ENCODE measurements at regions not wholly inside any gene's neighbourhood (a gene's known extent, or its start where the extent isn't known, plus 50 kb on each side); places are given as distances from the start of the nearest gene placed in this dataset.

DNA sequence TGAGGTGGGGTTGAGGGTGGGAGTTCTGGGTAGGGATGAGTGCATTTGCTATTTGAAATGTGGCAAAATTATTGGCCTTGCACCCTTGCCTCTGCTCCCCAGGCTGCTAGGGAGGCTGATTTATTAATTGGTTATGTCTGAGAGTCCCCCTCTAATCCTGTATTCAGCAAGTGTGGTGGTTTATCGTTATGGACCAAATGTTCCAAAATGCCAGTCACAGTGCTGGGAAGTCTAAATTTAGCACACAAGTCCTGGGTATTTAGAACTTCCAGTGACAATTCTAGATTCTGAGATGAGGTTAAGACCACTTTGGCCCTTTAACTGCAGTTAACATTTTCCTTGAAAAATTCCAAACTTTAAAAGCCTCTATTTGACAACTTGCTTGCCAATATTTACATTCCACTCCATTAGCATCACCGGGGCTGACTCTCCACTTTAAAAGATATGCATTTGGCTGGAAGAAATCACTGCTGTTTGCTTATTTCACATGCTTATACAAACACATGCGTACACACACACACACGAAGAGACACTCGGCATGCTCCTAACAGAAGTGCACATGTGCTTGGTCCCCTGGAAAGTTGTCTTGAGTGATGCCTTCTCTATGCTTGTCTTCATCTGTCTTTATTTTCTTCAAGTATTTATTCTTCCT is 247.7 kb downstream of the IL20RB start:
- no peak for DNase-seq

DNA sequence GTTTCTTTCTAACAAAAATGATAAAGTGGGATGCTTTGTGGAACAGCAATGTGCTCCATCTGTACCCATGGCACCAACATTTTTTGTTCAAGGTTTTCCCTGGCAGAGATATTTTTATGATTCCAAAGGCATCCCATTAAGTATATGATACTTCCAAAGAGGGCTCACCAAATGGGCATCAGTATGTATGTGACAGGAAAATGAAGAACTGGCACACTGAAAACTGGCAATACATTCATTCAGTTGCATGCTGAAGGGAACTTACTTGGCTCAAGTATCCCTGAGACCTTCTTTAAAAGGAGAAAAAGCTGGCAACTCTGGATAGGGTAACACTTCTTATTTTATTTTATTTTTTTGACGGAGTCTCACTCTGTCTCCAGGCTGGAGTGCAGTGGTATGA is 249.8 kb downstream of the IL20RB start:
- no peak for DNase-seq

DNA sequence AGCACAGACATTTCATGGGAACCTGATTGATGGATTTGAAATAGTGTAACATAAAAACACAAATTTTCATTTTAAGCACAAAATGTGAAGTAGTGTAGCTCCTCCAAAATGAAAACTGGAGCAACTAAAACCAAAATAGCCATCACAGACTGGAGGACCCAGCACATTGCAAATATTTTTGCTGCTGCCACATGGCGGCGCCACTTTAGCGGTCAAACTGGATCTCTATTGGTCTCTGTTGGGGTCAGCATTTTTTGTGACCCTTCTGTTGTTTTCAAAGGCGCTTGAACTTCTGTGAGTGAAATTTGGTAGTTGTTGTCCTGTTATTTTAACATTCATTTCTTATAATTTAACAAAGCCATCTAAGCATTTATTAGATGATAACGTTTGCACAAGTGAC is 259.9 kb downstream of the IL20RB start:
- DNase-seq, result no peak

DNA sequence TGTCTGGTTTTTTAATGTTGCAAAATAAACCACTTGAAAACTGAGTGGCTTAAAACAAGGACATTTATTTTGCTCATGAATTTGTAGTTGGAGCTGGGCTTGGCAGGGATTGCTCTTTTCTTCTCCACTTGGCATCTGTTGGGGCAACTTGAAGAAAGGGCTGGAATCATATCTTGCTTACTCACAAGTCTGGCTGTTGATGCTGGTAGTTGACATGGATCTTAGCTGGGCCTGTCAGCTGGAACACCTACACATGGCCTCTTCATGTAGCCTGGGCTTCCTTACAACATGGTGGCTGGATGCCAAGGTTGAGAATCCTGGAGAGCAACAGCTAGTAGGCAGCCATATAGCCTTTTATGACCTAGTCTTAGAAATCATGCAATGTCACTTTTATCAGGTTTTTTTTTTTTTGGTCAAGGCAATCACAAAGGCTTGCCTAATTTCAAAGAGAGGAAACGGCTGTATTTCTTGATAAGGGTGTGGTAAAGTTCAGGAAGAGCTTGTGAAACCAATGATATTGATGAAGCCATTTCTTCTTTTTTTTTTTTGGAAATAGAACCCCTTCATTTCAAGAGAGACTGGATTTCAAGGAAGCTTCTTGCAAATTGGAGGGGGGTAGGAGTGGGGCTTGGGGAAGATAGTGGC is 262.1 kb downstream of the IL20RB start:
- no peak for DNase-seq

DNA sequence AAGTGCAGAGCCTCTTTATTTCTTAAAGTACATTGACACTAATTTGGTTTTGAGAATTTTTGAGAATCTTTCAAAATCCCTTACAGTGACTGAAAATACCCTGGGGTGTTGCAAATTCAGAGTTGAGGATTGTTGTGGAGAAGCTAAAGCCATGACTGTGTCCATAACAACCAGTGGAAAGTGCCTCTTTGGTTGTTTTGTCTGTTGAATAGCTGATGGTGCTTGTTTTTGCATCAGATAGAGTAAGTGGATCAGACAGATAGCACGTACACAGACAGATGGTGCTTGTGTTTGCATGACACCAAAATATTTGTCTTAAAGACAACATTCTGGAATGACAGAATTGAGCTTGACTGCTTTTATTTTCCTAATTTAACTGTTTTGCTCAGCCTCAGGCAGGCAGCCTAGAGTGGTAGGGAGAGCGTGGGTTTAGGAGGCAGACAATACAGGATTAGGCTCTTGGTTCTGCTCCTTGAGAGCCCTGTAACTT is 265.0 kb downstream of the IL20RB start:
- no peak for DNase-seq

DNA sequence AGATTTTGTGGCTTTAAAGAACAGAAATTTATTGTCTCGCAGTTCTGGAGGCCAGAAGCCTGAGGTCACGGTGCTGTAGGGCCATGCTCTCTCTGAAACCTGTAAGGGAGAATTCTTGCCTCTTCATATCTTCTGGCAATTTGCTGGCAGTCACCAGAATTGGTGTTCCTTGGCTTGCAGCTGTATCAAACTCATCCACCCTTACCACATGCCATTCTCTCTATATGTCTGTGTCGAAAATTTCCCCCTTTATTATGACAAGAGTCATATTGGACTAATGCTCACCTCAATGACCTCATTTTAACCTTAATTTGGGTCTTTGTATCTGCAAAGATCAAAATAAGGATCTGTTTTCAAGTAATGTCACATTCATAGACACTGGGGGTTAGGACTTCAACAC is 266.7 kb downstream of the IL20RB start:
- no peak for DNase-seq

DNA sequence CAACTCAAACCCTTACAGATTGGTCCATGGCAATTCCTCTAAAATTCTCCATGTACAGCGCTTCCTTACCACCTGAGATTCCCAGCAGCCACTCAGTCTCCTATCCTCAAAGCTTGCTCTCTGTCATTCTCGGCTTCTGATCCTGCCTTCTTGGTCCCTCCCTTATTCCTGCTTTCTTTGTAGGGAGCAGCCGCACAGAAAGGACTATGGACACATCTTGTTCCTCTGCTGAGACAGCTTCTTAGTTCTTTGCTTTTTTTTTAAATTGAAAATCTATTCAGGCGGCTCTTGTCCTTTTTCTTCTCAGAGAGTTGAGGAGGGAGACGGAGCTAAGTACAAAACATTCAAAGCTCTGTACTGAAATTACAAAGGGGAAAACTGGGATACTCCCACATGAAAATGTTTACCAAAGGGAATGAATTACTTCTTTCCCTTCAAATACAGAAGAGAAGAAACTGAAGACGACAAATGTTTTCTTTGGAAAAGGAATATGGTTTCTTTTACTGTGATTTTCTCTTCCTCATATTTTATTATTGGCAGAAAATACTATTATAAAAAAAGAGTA is 285.1 kb downstream of the IL20RB start:
- DNase-seq, result no peak

DNA sequence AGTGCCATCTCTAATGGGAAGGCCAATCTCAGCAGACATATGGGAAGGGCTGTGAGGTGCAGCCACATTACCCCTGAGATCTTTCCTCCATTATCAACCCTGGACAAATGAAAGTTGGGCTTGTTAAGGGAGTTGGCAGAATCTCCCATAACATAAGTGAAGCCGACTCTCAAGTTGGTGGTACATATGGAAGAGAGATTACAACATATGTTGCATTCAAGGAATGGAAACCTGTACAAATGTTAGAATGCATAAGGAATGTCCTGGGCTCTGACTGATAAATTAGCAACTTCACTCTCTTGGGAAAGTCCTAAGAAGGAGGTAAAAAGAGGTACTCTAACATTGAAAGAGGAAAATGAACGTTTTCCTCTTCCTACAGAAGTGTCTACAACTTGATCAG is 288.7 kb downstream of the IL20RB start:
- no peak for DNase-seq

DNA sequence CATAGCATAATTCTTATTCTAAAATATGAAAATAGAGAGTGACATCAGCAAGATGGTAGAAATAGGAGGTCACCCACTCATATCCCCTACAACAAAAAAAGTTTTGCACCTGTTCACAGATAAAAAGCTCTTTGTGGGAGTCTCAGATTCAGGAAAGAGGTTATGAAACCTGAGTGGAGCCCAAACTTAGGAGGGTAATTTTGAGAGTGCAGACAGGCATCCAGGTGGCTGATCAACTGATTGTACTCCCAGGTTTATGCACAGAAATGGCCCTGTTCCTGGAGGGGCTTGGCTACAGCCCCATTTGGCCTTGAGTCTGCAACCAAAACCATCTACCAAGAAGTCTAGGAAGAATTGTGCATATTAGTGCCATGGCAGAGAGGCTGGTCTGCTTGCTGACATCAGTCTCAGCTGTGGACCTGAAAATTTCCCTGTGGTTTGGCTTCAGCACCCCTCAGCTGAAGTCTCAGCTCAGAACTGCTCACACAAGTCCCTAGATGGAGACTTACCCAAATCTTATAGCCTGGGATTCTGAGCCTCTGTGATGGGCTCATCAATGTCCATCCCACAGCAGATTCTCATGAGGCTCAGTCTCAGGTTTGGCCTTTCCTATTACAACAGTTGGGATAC is 291.6 kb downstream of the IL20RB start:
- DNase-seq, result no peak

DNA sequence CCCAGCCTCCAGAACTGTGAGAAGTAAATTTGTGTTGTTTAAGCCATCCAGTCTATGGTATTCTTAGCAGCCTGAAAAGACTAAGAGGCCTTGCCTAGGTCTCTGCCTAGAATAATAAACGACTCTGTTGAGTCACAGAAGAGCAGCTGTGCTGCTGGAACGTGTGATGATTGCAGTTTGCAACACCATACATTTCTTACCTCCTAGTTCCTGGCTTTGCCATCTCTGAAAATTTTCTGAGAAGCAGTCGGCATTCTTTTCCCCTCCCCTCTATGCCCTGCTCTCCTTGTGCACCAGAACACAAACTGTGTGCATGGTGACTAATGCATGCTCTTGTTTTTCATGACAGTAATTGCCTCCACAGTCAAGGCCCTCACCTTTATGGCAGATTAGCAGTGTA is 301.3 kb downstream of the IL20RB start:
- DNase-seq, result no peak

DNA sequence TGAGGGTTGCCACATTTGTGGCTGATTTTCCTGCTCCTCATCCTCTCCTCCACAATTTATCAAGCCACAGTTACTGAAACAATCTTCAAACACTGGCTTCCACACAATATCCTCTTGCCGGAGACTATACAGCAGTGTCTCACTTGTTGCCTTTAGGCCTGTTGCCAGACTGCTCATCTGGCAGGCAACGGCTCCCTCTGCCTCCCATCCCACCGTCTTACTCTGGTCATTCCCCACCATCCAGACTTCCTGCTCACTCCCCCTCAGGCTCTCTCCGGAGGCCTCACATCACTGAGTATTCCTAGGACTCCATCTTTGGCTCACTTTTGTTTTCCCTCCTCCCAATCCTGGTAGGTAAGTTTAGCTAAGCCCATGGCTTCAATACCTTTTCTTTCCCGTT is 301.9 kb downstream of the IL20RB start:
- DNase-seq, result peak; percentile 1

DNA sequence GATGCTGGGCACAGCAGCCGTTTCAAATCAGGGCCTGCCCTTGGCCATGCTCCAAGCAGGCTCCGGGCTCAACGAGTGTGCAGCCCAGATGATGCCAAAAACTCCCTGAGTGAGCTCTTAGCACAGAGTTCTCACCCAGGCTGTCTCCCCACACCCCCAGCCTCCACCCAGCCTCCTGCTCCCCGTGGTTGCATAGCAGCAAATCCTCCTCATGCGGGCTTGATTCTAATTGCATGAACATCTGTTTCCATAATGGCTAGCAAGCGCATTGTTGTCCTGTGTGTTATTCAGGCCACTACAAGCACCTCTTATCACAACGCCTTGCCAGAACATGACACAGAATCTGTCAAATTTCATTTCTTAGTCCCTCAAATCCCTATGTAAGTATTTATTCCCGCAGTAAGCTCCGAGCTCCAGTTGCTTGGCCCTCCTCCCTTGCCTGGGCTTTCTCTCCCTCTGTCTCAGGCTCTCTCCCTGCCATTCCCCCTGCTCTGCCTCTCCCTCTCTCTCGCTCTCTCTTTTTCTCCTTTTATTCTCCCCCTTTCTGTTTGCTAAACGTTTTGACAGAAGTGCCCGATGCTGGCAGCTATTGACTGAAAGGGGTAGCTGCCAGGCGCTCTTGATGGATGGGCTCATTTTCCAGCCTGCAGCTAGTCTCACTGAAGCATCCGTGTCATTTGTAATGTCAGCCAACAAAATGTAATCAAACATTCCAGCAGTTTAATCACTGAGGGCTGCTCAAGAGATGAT is 306.5 kb downstream of the IL20RB start:
- DNase-seq, result peak; percentile 52

DNA sequence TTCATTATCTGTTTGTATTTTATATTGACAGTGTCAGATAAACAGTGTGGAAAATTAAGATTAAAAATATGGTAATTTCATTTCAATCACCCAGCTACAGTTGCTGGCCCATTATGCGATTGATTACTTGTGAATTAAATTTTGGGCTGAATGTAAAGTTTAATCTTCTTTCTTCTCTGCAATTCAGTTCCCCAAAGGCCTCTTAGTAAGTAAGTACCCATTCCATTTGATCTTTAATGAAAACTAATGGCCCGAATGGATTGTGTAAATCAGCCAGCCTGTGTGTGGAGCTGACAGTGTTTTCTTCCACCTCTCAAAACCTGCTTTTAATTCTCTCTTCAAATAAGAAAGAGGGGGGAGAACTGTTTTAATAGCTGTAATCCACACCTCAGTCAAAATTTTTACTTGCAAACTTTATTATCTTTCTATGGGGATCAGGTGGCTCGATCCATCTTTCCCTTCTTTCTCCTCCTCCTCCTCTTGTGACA is 307.1 kb downstream of the IL20RB start:
- DNase-seq, result no peak

DNA sequence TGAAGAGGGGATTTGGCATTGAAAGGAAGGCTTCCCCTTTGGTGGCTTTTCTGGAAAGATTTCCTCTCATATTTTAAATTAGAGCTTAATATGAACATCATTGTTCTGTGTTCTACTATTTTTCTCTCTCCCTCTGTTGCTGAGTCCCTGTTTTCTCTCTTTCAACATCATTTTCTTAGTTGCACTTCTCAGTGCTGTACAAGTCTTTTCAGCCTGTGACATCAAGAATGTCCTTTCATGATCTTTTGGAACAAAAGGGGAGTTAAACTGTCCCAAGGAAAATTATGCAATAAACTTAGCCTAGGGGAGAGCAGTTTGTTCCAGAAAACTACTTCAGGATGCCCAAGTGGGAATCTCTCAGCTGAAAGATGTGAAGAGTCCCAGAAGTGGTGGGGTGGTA is 325.1 kb downstream of the IL20RB start:
- no peak for DNase-seq

DNA sequence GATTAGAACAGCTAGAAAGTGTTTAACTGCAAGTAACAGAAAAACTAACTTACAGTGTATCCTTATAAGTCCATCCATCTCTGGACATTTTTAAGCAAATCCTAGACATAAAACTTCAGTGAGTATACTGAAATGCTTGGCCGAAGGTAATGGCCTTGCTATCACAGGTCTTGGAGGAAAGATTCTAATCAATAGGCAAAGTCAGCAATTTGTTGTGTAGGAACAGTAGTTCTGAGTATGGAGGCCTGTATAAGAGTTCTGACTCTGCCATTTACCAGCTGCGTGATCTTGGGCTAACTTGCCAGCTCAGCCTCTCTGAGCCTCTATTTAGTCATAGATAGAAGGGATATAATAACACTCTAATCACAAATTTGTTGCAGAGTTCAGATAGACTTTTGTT is 328.1 kb downstream of the IL20RB start:
- DNase-seq, result no peak

DNA sequence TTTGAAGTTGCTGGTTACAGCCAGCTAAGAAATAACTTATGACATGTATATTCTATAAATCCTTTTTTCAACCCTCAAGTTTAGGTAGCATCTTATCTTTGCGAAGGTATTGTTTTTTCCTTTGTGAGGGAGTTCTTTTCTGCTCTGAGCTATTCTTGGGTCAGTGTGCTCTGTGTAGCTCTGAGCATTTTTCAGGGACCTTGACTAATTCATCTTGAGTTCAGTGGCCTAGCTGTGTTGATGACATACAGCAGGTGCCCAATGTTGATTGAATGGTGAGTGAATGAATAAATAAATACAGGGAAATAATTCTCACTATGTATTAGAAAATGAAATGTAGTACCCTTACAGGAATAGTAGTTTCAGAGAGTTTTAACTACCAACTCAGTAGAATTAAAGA is 335.3 kb downstream of the IL20RB start:
- no peak for DNase-seq

DNA sequence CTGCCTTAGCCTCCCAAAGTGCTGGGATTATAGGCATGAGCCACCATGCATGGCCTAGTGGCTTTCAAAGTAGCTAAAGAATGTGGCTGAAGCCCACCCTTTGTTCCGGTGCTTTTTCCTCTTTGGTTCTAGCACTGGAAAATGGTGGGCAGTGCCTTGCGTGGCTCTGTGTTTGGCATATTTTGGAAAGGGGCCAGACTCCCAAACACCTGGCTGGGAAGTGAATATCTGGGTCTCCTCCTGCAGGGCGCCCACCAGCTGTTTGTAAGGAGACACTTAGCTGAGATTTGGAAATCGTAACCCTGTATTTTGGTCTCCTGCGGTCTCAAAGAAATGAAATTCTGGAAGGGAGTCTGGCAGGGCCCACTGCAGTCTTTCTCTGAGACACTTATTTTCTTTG is 336.4 kb downstream of the IL20RB start:
- no peak for DNase-seq

DNA sequence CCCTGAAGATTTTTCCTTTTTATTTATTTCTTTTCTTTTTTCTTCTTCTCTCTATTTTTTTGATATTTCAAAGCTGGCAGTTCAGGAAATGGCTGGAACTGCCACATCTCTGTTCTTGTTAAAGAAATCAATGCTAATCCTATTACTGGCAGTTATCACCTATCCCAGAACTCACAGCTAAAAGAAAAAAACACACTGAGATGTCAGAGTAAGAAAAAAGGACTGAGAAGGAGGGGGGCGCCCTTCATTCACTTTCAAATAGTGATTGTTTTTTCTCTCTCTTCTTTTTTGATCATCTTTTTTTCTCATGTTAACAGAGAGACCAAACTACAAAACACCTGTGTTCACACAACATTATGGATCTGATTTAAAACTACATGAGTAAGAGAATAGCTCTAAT is 337.1 kb downstream of the IL20RB start:
- no peak for DNase-seq

DNA sequence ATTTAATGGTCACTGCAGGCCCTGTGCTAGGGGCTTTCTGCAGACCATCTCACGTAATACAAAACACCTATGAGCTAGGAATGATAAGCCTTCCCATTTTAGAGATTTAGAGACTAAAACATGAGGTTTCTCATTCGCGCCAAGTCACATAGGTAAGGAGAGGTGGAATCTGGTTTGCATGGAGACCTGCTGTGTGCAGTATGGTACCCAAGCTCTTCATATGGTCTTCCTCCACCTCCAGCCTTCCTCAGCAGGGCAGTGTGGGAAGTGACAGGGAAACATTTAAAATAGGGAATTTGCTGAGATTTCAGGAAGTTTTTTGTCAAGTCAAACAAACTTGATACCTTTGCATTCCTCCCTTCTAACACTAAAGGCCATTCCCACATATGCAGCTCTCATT is 337.6 kb downstream of the IL20RB start:
- DNase-seq, result no peak

DNA sequence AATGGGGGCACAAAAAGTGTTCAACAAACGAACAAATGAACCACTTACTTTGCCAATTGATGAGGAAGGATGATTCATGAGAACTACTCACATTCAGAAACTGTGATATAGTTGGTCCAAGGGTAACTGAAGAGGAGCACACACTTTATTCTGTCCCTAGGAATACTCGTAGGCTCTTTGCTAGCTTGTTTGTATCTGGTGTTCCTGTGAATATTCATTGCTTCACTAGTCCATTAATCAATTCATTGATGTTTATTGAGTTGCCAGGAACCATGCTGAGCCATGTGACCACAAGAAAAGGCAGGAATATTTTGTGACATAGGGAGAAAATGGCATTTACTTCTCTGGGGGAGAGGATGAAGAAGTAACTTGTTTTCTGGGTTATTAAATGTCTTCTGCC is 338.3 kb downstream of the IL20RB start:
- DNase-seq, result no peak

DNA sequence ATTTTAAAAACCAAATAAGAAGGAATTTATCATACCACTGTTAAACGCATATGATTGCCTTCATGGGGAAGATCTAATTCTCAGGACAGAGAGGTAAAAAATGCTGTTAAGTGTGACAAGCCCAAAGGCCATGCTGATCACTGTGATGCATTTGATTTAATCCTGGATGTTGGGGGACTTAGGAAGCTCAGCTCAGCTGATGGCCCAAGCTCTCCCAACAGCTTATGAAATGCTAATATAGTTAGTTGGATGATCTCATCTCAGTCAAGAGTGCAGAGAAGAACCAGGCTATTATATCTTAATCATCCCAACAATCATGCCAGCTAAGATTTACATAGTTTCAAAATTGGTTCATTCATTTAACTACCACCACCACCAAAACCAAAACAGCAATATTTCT is 340.0 kb downstream of the IL20RB start:
- no peak for DNase-seq

DNA sequence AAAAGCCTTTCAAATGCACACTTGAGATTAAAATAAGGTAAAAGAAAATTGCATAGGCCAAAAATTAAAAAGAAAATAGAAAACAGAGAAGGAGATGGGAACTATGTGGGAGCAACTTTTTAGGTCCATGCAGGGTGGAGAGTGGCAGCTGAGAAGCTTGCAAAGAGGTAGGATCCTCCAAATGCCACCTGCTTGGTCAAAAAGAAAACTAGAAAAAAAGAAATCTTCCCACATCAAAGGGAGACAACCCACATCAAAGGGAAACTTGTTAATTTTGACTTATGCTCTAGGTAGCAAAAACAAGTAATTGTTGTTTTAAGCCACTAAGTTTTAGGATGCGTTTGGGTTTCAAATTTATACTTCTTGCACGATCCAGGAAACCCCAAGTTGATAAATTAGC is 342.9 kb downstream of the IL20RB start:
- DNase-seq, result no peak

DNA sequence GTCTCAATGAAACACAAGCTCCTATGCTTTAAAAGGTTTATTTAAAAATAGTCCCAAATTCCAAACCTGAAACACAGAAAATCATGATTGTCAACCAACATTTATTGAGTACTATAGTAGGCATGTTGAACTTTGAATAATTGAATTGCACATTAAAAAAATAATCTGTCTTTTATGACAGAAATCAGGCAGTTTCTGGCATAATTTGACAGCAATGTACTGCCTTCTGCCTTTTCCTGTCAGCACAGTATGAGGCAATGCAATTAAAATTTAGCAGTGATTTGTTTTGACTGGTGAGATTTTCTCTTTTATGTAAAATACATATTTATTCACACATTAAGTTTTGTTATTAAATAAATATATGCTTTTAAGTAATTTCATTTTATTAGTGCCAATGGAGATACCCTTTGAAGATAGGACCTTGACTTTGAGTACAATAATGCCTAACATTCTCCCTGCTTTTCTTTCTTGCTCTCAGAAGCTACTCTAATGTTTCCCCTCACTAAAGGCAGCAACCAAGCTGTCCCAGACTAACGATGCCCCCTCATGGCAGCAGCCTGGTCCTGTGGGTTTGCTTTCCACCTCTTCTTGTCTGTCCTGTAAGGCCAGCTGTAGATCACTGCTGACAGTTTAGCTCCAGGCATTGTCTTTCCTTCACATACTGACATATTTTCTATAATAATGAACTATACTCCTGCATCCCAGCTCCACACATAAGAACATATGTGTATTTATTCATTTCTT is 346.7 kb downstream of the IL20RB start:
- DNase-seq, result no peak

Data from NCI-H69 (cell line).